ENCODE measurements at regions not wholly inside any gene's neighbourhood (a gene's known extent, or its start where the extent isn't known, plus 50 kb on each side); places are given as distances from the start of the nearest gene placed in this dataset.

DNA sequence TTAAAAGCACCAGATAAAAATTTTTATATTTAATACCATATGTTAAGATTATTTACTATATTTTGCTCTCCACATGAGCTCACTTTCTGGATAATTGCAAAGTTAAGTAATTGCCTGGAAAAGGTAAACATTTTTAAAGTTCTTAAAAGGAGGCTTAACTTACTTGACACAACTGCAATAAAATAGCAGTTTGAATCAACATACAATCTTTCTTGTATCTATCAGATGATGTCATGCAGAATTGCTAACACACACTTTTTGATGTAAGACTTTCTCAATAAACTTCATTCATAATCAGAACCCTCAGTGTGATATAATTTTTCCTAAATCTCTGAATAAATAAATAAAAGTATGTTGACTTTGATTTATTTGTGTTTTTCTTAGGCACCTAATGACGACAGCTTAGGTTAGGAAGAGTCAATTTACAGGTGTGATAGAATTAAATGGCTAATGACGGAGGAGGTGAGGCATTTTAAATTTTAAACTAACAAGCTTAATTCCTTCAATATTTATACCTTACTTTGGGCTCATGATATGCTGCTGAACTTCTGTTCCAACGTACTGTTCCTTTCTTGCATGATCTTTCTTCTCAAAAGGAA lies 99.5 kb downstream of the LYPLAL1 start:
- Mint-ChIP-seq H3K4me1 (peaks cover 5% of the 10 kb centered on the region; the same call in 1 of the 2 replicates), H3K27me3 (ENCODE audit: low read depth) (no peaks in the 10 kb centered on the region), H3K9me3 (no peaks in the 10 kb centered on the region), H3K4me3 (no peak overlapping the region), H3K36me3 (no peaks in the 10 kb centered on the region), H3K27ac (no peak overlapping the region)
- TF ChIP-seq ZNF396 (CRISPR knock-in tag; IDR thresholded peaks at IDR 0.05; ENCODE audit: borderline replicate concordance) (no peak), JAZF1 (CRISPR knock-in tag; IDR thresholded peaks at IDR 0.05) (no peak), AFF4 (CRISPR knock-in tag; IDR thresholded peaks at IDR 0.05; ENCODE audit: borderline replicate concordance) (no peak), FOXJ3 (CRISPR knock-in tag; IDR thresholded peaks at IDR 0.05; ENCODE audit: borderline replicate concordance) (no peak), ZSCAN18 (CRISPR knock-in tag; IDR thresholded peaks at IDR 0.05) (no peak), EMX1 (CRISPR knock-in tag; IDR thresholded peaks at IDR 0.05) (no peak), NFYB (CRISPR knock-in tag; conservative IDR thresholded peaks at IDR 0.05; ENCODE audit: low read depth) (no peak)
- TF ChIP-seq, protein P1, sequence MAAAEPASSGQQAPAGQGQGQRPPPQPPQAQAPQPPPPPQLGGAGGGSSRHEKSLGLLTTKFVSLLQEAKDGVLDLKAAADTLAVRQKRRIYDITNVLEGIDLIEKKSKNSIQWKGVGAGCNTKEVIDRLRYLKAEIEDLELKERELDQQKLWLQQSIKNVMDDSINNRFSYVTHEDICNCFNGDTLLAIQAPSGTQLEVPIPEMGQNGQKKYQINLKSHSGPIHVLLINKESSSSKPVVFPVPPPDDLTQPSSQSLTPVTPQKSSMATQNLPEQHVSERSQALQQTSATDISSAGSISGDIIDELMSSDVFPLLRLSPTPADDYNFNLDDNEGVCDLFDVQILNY (CRISPR knock-in tag; IDR thresholded peaks at IDR 0.05): no peak
- TF ChIP-seq, protein P2, sequence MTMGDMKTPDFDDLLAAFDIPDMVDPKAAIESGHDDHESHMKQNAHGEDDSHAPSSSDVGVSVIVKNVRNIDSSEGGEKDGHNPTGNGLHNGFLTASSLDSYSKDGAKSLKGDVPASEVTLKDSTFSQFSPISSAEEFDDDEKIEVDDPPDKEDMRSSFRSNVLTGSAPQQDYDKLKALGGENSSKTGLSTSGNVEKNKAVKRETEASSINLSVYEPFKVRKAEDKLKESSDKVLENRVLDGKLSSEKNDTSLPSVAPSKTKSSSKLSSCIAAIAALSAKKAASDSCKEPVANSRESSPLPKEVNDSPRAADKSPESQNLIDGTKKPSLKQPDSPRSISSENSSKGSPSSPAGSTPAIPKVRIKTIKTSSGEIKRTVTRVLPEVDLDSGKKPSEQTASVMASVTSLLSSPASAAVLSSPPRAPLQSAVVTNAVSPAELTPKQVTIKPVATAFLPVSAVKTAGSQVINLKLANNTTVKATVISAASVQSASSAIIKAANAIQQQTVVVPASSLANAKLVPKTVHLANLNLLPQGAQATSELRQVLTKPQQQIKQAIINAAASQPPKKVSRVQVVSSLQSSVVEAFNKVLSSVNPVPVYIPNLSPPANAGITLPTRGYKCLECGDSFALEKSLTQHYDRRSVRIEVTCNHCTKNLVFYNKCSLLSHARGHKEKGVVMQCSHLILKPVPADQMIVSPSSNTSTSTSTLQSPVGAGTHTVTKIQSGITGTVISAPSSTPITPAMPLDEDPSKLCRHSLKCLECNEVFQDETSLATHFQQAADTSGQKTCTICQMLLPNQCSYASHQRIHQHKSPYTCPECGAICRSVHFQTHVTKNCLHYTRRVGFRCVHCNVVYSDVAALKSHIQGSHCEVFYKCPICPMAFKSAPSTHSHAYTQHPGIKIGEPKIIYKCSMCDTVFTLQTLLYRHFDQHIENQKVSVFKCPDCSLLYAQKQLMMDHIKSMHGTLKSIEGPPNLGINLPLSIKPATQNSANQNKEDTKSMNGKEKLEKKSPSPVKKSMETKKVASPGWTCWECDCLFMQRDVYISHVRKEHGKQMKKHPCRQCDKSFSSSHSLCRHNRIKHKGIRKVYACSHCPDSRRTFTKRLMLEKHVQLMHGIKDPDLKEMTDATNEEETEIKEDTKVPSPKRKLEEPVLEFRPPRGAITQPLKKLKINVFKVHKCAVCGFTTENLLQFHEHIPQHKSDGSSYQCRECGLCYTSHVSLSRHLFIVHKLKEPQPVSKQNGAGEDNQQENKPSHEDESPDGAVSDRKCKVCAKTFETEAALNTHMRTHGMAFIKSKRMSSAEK (CRISPR knock-in tag; IDR thresholded peaks at IDR 0.05; ENCODE audit: borderline replicate concordance): no peak
- TF ChIP-seq, protein P3, sequence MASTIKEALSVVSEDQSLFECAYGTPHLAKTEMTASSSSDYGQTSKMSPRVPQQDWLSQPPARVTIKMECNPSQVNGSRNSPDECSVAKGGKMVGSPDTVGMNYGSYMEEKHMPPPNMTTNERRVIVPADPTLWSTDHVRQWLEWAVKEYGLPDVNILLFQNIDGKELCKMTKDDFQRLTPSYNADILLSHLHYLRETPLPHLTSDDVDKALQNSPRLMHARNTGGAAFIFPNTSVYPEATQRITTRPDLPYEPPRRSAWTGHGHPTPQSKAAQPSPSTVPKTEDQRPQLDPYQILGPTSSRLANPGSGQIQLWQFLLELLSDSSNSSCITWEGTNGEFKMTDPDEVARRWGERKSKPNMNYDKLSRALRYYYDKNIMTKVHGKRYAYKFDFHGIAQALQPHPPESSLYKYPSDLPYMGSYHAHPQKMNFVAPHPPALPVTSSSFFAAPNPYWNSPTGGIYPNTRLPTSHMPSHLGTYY (CRISPR knock-in tag; IDR thresholded peaks at IDR 0.05): no peak
- TF ChIP-seq, protein P4, sequence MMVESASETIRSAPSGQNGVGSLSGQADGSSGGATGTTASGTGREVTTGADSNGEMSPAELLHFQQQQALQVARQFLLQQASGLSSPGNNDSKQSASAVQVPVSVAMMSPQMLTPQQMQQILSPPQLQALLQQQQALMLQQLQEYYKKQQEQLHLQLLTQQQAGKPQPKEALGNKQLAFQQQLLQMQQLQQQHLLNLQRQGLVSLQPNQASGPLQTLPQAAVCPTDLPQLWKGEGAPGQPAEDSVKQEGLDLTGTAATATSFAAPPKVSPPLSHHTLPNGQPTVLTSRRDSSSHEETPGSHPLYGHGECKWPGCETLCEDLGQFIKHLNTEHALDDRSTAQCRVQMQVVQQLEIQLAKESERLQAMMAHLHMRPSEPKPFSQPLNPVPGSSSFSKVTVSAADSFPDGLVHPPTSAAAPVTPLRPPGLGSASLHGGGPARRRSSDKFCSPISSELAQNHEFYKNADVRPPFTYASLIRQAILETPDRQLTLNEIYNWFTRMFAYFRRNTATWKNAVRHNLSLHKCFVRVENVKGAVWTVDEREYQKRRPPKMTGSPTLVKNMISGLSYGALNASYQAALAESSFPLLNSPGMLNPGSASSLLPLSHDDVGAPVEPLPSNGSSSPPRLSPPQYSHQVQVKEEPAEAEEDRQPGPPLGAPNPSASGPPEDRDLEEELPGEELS (CRISPR knock-in tag; IDR thresholded peaks at IDR 0.05): no peak
- ATAC-seq (no peak), DNase-seq (ENCODE audit: low spot score) (no peak)
- CTCF ChIA-PET: no interaction called here
- POLR2A ChIA-PET: no interaction called here
